NOMO-1 treated with dmso at 0.1 percent for 144 hours (cell line): ENCODE measurements at regions not wholly inside any gene's neighbourhood (a gene's known extent, or its start where the extent isn't known, plus 50 kb on each side); places are given as distances from the start of the nearest gene placed in this dataset.
"Not testable (repeated sequence)": the region's sequence is repeated elsewhere in the genome, so short reads cannot be mapped to it uniquely, and the experiment has no call there.

Source experiments
- DNase-seq: peaks from one replicate; lab custom pipeline; 2025; ENCODE audit not compliant: unreplicated experiment; lab: John Stamatoyannopoulos, UW

DNA sequence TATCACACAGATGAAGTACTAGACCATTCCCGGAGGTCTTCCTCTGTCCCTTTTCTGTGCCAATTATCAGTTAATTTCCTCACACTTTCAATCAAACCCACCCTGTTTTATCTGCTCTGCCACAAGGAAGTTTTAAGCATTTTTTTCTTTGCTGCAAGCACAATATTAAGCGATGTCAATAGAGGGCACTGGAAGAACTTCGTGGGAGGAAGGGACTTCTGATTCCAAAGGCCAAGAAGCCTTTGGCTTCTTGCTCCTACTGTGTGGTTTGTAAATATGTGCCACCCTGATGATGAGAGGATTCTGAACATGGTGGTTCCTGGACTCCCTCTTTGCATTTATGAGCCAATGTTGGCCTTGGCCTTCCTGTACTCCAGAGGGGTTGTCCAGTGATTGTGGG lies 1712.5 kb upstream of the C9orf72 start:
- no peak for DNase-seq

DNA sequence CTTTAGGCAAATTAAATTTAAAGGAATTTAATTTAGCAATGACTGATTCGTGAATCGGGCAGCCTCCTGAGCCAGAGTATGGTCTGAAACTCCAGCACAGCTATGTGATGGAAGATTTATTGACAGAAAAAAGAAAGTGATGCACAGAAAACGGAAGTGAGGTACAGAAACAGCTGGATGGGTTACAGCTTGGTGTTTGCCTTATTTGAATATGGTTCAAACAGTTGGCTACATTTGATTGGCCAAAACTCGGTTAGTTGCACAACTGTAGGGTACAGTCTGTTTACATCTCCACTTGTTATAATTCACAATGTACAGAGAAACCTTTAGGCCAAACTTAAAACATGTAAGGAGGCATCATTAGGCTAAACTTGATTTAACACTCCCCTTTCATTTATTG lies 1716.1 kb upstream of the C9orf72 start:
- DNase-seq = no peak

DNA sequence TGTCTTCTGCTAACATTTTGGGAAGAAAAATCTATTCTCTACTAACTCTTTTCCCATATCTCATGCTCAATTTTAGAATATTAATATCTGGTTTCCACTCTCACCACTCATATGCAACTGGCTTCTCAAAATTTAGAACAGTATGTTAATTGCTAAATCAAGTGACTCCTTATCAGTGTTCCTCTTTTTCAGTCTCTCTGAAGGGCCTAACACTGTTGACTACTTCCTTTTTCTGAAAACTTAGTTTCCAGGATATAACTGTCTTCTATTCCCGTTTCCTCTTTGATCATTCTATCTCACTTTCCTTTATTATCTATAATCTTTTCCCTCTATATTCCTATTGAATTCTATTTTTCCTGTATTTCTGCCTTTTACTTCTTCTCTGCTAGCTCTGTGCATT lies 1717.2 kb upstream of the C9orf72 start:
- no peak for DNase-seq

DNA sequence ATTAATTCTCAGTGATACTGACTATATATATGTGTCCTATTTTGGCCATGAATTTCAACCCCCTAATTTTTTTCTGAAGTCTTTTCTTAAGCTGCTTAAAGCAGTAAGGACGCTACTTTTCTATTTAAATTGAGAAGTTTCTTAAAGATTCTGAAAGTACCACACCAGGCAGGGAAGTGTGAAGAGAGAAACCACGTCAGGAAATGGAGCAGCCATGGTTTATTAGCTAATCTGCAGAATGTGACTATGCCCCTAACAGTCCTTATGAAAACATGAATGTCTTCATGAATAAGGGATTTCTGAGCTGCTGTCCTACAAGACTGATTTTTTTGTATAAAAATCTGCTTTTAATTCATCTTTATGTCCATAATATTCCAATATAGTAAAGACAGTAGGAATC lies 1724.3 kb upstream of the C9orf72 start:
- no peak for DNase-seq

DNA sequence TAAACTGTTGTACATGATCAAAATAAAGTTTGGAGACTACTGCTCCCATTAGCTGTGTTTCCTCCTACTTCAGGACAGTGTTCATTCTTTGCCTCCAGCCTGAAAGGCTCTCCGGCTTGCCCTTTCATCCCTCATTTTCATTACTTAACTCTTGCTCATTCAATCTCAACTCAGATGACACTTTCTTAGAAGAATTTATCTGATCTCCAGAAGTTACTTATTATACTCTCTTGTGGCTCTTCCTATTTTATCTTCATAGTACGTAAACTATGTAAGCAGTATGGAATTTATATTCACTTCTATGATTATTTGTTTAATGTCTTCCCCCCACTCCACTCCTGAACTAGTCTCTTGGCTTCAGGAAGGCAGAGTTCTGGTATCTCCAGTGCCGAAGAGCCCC lies 1737.9 kb upstream of the C9orf72 start:
- no peak for DNase-seq

DNA sequence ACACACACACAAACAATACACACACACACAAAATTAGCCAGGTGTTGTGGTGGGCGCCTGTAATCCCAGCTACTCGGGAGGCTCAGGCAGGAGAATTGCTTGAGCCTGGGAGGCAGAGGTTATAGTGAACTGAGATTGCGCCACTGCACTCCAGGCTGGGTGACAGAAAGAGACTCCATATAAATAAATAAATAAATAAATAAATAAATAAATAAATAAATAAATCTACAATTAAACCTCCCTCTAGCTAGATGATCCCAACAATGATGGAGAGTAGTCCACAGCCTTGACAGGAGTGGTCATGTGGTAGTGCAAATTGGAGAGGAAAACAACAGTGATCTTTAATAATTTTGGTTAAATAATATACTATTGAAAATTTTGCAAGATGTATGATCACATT lies 1739.0 kb upstream of the C9orf72 start:
- DNase-seq = no peak

DNA sequence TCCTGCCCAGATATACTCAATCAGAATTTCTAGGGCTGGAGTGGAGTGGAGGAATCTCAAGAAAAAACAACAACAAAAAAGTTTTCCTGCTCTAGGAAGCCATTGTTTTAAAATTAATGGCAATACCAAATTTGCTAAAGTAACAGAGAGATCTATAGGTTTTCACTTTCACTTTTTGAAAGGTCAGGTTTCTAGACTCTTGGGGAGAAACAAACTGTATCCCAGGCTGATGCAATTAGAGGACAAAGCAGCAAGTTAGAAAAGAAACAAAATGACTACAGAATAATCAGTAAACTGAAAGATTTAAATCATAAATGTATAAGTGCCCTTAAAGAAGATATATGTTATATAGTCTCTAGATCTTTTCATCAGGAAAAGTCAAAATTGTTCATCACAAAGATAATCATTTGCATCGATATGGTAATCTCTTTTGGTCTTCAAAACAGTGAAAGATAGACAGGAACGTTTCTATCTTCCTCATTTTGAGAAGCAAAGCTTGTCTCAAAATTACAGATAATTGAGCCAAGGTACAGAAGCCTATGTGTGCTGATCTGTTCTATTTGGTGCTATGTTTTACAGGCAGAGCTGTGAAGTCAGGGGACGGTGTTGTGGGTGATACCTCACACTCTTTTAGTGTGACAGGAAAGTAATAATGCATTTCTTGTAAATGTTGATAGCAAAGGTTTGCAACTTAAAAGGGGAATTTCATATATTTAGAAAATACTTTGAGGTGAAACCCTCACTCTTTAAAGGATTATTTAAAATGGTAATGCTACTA lies 1746.6 kb upstream of the C9orf72 start:
- no peak for DNase-seq

DNA sequence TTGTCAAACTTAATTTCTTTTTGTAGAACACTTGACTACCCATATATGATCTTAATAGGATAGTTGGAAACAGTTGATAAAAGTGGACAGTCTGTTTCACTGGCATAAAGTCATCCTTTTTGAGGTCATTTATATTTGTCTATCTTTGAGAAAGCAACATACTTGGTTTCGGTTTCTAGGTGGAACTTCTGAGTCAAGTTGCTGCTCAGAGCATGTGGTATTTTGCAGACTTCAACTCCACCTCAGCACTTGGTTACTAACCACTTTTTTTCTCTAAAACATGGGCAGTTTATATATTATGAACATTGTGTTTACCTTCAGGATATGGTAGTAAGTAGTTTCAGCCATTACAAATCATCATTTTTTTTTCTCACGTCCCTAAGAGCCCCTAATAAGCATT lies 1749.0 kb upstream of the C9orf72 start:
- no peak for DNase-seq

DNA sequence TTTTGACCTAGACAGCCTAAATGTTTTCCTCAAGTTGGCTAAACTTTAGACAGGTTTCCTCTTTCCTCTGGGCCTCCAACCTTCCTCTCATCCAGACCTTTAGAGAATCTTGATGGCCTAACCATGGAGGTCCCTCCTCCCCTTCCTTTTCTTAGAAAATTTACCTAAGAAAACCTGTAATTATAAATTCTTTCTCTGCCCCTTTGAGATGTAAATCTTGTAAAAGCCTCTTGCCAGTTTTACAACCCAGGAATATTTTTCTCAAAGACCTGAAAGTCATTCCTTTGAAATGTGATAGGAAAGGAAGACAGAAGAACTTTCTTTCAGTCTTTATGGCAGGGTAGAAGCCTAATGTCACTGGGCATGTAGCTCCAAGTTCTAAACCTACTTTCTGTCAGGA lies 1752.6 kb upstream of the C9orf72 start:
- no peak for DNase-seq

DNA sequence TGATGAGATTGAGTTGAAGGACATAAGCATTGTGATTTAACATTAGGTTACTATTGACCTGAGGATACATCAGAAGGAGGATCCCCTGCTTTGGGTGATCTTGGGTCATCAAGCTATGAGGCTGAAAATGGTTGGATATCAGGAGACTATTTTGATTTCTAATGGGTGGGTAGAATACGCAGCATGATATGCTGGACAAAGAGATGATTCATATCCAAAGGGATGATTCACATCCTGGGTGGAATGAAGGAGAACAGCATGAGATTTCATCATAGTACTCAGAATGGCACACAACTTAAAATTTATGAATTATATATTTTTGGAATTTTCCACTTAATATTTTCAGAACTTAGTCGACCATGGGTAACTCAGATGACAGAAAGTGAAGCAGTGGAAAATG lies 1759.5 kb upstream of the C9orf72 start:
- no peak for DNase-seq

DNA sequence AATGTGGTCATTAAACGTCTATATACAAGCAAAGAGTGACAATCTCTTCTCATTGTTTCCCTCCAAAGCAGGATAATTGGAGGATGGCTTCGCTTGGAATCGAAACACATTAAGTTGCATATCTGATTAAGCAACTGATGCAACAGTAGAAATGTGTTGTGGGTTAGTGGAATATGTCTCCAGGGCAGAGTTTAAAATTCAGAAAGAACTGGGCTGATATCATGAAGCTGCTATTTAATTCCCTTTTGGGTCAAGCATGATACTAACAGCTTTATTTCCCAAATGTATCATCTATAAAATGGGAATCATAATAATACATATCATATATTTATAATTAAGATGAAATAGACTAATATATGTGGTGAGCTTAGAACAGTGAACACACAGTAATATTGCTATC lies 1763.0 kb upstream of the C9orf72 start:
- no peak for DNase-seq

DNA sequence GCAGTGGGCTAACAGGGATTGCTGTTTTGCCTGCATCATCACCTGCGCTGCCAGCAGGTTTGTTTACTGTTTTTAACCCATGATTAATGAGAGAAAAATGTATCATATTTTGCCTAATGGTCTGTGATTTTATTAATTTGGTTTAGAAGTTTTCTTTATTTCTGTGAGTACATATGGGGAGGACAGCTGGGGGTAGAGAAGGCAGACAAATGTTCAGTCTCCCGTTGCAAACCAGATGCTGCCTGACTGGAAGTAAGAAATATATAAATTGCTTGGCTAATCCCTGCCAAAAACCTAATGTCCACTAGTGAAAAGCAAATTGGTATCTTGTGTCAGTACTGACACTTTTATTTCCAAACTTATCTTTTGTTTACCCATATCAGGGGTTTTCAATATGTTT lies 1766.1 kb upstream of the C9orf72 start:
- no peak for DNase-seq

DNA sequence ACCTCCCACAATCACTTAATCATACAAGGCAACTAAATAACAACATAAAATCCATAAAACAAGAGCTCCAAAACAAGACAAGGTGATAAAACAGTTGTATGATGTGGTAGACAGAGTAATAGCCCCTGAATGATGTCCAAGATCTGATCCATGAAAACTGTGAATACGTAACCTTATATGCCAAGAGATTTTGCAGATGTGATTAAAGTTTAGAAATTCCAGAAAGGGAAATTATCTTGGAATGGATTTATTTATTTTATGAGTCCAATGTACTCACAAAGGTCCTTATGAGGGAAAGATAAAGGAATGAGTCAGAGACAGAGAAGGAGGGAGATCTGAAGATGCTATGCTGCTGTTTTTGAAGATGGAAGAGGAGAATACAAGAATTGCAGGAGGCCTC lies 1775.7 kb upstream of the C9orf72 start:
- no peak for DNase-seq

DNA sequence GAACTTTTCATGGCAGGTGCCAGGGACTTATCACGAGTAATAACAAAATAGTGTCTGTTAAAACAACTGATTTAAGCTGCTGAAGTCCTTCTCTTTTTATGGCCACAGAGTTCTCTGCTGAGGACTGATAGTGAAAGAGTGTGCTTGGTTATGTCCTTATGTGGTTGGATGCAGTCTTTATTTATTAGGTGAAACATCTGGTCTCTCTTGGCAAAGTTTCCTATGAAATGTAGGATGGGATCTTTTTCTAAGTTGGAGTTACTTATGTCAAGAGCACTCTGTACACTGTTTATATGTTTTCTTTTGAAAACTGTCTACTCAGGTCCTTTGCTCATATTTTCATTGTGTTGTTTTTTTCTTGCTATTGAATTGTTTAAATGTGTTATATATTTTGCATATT lies 1816.1 kb upstream of the C9orf72 start:
- DNase-seq = no peak

DNA sequence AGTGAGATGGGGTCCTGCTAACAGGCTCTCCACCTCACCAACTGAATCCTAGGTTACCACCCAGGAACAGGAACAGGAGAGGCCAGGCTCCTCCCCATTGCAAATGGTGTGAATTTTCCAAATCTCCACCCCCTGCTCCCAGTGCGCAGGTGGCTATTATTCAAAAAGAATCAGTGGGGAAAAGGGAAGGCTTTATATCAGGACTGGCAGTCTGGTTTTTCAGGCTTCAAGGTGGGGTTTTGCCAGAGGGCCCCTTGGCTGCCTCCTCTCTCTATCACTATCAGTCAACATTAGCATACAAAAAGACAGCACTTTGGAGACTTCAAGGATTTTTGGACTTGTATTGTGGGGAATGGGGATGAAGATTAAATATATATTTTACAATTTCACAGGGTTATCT lies 1817.6 kb upstream of the C9orf72 start:
- DNase-seq = no peak

DNA sequence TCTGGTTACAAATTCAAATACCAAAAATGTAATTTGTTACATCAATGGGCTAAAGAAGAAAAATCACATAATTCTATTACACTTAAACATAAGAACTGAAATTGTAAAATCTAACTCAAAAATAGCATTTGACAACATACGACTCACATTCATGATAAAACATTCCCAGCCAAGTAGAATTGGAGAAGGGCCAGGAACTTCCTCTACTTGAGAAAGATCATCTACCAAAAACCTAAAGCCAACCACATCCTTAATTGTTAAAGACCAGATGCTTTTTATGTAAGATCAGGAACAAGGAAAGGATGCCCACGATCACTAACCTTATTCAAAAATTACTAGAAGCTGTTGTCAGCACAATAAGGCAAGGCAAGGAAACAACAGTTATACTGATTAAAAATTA lies 1819.8 kb upstream of the C9orf72 start:
- DNase-seq = no peak

DNA sequence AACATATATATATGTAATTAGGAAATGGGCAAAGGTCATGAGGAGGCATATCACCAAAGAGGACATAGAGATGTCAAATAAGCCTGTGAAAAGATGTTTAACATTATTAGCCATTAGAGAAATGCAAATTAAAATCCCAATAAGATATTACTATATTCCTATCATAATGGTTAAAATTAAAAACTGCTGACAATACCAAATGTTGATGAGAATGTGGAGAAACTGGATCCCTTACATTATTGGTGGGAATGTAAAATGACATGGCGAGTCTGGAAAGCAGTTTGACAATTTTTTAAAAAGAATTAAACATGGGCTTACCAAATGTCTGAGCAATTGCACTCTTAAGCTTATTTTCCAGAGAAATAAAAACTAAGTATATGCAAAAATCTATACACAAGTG lies 1821.6 kb upstream of the C9orf72 start:
- no peak for DNase-seq

DNA sequence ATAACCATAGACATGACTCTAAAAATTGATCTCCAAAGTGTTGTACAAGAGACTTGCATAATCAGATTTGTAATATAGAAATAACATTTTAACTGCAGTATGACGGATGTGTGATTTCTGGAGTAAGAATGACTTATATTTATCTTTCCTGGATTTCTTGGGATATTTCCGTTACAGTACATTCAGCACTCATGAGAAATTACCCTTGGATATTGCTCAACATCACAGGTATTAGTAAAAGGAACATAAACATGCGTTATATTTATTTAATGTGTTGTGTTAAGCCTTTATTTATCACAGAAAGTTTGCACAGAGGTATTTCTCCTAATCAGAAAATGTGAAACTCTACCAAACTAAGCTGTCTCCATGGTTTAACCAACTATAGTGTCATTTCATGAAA lies 1823.9 kb upstream of the C9orf72 start:
- DNase-seq = no peak

DNA sequence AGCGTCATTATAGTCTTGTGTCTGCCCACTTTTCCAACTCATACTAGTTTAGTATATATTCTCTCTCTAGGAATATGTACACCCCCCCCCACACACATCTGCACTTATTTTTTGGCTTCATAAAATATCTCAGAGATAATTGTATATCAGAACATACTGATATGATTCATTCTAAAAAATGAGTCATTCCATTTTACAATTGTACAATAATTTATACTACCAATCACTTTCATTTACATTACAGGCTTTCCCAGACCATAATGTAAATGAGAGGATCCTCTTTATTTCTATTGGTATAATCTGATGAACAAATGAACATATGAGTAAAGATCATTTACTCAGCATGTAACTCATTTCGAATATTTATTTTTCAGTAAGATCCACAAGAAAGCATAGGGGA lies 1842.9 kb upstream of the C9orf72 start:
- DNase-seq = no peak

DNA sequence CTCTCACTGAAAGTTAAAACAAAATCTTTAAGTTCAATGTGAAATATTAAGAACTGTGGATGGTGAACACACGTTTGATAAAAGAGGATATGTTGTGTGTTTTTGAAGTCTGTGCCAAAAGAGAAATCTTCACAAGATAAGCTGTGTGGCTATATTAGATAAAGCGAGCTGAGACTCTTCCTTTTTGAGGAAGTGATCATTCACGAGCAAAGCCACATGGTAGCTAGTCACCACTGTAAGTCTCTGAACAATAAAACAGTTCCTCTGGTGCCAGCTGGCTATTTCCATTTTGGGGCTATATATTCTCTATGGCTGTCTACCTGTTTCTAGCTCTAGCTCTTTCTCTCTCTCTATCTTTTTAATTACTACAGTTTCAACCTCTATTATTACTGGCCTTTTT lies 1849.2 kb upstream of the C9orf72 start:
- no peak for DNase-seq

DNA sequence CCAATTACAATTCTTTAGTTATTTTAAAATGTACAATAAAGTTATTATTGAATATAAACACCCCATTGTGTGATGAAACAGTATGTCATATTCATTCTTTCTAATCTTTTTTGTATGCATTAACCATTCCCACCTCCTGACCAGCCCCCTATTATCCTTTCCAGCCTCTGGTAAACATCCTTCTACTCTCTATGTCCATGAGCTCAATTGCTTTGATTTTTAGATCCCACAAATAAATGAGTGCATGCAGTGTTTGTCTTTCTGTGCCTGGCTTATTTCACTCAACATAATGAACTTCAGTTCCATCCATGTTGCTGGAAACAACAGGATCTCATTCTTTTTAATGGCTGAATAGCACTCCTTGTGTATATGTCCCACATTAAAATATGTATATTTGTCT lies 1858.9 kb upstream of the C9orf72 start:
- DNase-seq = no peak

DNA sequence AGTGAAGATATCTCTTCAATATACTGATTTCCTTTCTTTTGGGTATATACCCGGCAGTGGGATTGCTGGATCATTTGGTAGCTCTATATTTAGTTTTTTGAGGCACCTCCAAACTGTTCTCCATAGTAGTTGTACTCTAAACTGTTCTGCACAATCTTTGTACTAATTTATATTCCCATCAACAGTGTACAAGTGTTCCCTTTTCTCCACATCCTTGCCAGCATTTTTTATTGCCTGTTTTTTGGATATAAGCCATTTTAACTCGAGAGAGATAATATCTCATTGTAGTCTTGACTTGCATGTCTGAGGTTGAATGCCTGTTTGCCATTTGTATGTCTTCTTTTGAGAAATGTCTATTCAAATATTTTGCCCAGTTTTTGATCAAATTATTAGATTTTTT lies 1859.4 kb upstream of the C9orf72 start:
- not testable (repeated sequence) for DNase-seq

DNA sequence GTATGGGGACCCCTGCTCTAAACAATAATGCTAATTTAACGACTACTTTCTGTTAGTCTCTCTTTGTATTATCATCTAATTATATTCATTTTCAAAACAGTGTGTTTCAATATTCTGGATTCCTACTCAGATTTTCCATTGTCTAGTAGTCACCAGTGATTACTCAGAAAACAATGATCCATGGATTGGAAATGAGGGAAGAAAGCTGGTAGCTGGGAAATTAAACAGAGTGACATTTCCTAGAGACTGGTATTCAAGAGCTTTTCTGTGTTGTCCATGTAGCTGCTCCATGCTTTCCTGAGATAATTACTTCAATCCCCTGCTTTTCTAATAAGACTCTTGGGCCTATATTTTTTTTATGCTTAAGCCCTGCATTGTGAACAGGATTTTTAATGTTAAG lies 1862.1 kb upstream of the C9orf72 start:
- DNase-seq = no peak

DNA sequence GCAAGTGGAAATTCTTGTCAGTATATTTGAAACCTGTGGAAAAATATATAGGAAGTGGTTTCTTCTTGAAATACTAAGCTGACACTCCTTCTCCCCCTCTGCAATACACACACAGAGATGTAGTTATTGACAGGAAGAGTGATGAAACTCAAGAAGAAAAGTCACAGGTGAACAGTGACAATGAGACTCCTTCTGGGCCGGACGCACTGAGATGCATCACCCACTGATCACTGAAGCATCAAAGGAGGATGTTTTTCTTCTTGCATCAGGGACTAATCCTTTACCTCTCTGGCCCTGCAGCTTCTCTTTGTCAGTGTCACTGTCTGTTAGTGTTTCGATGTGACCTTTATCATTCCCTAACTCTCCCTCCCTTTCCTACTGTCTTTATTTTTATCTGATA lies 1864.2 kb upstream of the C9orf72 start:
- no peak for DNase-seq
